VCaP (cell line): ENCODE measurements at regions not wholly inside any gene's neighbourhood (a gene's known extent, or its start where the extent isn't known, plus 50 kb on each side); places are given as distances from the start of the nearest gene placed in this dataset.

Source experiments
- H3K27ac ChIP-seq: fragments of 450-650 bp; 2 replicates; pipeline ENCODE4 v1.5.1; 2017
- CTCF ChIP-seq: fragments of 450-650 bp; conservative IDR thresholded peaks from 2 replicates; pipeline ENCODE4 v1.5.1; 2017; ENCODE audit warnings: mild to moderate bottlenecking, moderate library complexity

GRCh38 chr10:57300718-57301117 lies 939.7 kb upstream of the ZWINT start:
- TF ChIP-seq CTCF: no peak
- no peak overlapping the region for H3K27ac ChIP-seq

DNA sequence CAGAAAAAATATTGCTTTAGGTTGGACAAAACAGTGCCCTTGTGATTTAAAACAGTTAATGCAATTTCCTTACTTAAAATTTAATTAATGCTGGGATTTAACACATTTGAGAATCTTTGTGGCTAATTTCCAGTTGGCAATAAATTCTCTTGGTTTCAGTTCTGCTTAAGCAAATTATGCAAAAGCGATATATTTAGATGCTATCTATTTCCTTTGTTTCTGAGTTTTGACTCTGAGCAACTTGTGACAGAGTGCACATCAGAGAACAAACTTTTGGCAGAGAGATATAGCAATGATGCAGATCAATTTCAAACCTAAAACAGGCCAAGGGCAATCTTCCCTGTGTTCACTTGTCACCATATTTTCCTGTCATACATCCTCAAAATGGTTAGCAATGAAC lies 933.6 kb upstream of the ZWINT start:
- no peak for TF ChIP-seq CTCF
- no peak overlapping the region for H3K27ac ChIP-seq

- TF ChIP-seq CTCF: no peak
- H3K27ac ChIP-seq: no peak overlapping the region
These were observed 927.7 kb upstream of the ZWINT start for GRCh38 chr10:57288754-57289153.

DNA sequence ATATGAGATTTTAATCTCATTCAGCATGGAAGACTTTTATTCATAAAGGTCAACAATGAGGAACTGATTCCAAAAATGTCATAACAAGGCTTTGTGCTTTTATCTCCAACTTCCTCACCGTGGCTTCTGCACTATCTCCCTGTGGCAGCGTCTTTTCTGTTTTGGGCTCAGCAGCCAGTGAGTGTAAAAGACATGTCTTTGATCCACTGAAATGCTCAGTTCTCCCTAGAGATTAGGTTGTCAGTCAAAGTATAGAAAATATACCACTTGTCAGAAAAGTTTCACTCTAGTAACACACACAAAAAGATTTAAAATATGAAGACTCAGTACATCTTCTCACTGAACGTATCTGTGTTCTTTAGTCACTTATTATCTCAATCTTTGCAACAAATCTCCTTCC lies 901.8 kb upstream of the ZWINT start:
- no peak for TF ChIP-seq CTCF
- no peak overlapping the region for H3K27ac ChIP-seq

DNA sequence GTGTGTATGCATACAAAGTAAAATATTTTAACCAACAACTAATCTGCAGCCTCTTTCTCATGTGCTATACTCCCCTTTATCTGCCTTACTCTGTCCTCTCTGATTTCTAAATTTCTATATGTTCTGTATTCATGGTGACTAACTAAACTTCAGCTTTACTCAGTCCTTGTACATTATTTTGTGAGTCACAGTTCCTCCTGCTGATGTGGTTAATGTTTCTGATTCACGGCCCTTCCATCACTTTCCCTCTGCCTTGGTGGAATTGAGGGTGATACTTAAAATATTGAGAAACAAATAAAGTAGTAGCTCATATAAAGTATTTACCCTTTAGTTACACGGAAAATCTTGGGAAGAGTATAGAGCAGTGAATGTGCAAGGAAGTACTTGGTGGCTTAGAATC lies 899.1 kb upstream of the ZWINT start:
- no peak overlapping the region for H3K27ac ChIP-seq
- no peak for TF ChIP-seq CTCF

DNA sequence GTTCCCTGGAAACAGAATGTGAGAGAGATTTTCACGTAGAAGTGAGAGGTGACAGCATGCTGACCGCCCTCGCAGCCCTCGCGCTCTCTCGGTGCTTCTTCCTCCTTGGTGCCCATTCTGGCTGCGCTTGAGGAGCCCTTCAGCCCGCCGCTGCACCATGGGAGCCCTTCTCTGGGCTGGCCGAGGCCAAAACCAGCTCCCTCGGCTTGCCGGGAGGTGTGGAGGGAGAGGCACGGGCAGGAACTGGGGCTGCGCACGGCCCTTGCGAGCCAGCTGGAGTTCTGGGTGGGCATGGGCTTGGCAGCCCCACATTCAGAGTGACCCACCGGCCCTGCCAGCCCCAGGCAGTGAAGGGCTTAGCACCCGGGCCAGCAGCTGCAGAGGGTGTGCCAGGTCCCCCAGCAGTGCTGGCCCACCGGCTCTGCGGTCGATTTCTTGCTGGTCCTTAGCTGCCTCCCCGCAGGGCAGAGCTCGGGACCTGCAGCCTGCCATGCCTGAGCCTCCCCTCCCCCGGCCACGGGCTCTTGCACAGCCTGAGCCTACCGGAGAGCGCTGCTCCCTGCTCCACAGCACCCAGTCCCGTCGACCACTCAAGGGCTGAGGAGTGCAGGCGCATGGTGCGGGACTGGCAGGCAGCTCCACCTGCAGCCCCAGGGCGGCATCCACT lies 888.7 kb upstream of the ZWINT start:
- no peak for TF ChIP-seq CTCF
- no peak overlapping the region for H3K27ac ChIP-seq

DNA sequence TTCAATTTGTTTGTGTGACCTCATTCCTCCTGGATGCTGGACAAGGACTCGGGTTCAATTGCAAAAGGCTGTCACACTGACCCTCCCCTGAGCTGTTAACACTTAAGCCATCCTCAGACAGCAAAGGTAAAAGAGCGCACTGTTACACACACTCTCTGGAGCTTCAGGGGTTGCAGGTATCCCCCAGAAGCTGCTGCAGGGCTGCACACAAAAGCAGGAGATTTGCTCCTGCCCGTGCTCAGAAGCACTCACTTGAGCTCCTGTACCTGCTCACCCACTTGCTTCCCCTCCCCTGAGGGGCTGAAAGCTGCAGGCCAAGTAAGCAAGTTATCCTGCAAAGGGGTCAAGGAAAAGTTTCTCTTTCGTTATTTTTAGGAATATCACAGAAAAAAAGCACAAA lies 886.2 kb upstream of the ZWINT start:
- no peak overlapping the region for H3K27ac ChIP-seq
- no peak for TF ChIP-seq CTCF

DNA sequence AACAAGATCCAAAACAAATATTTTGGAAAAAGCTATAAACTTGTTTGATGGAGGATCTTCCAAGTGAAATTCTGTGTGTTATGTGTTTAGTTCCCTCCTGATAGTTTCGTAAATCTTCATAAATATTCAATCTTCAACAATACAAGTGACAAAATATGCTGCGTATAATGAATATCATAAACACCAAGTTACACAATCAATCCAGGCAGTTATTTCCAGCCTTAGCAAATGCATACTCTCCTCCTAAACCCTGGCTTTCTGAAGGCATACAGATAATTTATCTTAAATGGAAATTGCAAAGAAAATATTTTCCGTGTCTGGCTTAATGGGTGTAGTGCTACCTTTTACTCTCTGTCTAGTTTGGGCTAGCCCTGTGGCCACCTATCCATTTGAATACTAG lies 864.9 kb upstream of the ZWINT start:
- no peak for TF ChIP-seq CTCF
- no peak overlapping the region for H3K27ac ChIP-seq
